GM12864 (cell line): ENCODE measurements at regions not wholly inside any gene's neighbourhood (a gene's known extent, or its start where the extent isn't known, plus 50 kb on each side); places are given as distances from the start of the nearest gene placed in this dataset.
"Not testable (repeated sequence)": the region's sequence is repeated elsewhere in the genome, so short reads cannot be mapped to it uniquely, and the experiment has no call there.

ENCODE experiments used
- DNase-seq: peaks from one replicate; pipeline ENCODE4 v3.0.0-alpha.2; 2011; ENCODE audit warnings: low read depth
- H3K4me3 ChIP-seq: 2 replicates; pipeline ENCODE4 v1.5.1; 2011; ENCODE audit warnings: mild to moderate bottlenecking, low read depth, low read length, control low read depth
- CTCF ChIP-seq: IDR thresholded peaks from 2 replicates; pipeline ENCODE4 v1.5.1; 2011; ENCODE audit warnings: low read depth, mild to moderate bottlenecking, moderate library complexity, low read length, control low read depth, inconsistent platforms; ENCODE audit errors: missing control alignments

- no peak for TF ChIP-seq CTCF
- DNase-seq, result no peak
- no peak overlapping the region for H3K4me3 ChIP-seq
Observed at GRCh38 chr17:71503710-71504465, 616.9 kb upstream of the SOX9 start.

GRCh38 chr17:71505200-71505599, 615.6 kb upstream of the SOX9 start:
- TF ChIP-seq CTCF, result no peak
- no peak for DNase-seq
- no peak overlapping the region for H3K4me3 ChIP-seq

- DNase-seq, result no peak
- H3K4me3 ChIP-seq, result no peak overlapping the region
- no peak for TF ChIP-seq CTCF
Observed at GRCh38 chr17:71505981-71506380, 614.8 kb upstream of the SOX9 start.

- DNase-seq, result no peak
- TF ChIP-seq CTCF, result no peak
- H3K4me3 ChIP-seq, result no peak overlapping the region
Observed at GRCh38 chr17:71511266-71511995, 609.4 kb upstream of the SOX9 start.

GRCh38 chr17:71513725-71514124, 607.1 kb upstream of the SOX9 start:
- H3K4me3 ChIP-seq, DNase-seq: not testable (repeated sequence)

GRCh38 chr17:71516149-71516548, 604.7 kb upstream of the SOX9 start:
- H3K4me3 ChIP-seq, result no peak overlapping the region
- no peak for TF ChIP-seq CTCF
- no peak for DNase-seq

DNA sequence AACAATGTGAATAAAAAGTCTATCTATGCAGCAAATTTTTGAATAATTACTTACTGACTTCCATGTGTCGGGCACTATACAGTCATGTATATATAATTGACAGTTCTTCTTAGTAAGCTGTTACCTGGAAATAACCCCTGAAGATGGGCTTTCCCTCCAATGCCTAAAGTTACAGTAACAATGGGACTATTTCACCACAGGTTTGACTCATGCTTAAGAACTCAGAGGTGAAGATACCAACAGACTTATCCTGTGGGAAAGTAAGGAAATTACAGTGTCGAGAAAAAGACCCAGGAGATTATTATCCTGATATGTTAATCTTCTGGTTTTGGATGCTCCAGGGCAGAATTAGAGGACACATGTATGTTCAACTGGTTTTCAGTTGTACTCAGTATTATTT, 601.5 kb upstream of the SOX9 start:
- TF ChIP-seq CTCF, result no peak
- H3K4me3 ChIP-seq, result no peak overlapping the region
- DNase-seq, result no peak
